GM13976 (cell line): ENCODE measurements at regions not wholly inside any gene's neighbourhood (a gene's known extent, or its start where the extent isn't known, plus 50 kb on each side); places are given as distances from the start of the nearest gene placed in this dataset.

ENCODE experiments used
- DNase-seq: peaks from one replicate; pipeline ENCODE4 v3.0.0; 2012; ENCODE audit warnings: low spot score
- CTCF ChIP-seq: IDR thresholded peaks from 2 replicates; pipeline ENCODE4 v1.5.1; 2012; ENCODE audit warnings: borderline replicate concordance, mild to moderate bottlenecking; ENCODE audit not compliant: insufficient read depth; ENCODE audit errors: extremely low read depth, missing control alignments, control extremely low read depth
- in situ Hi-C: fragments of 300-500 bp; cut with MboI; formaldehyde crosslinking; loops from one replicate; pipeline ENCODE4 v1.12.0; 2022; ENCODE audit warnings: low sequenced_read_pairs, mixed read lengths, inconsistent platforms; ENCODE audit not compliant: unreplicated experiment

GRCh38 chr12:102344691-102345090 lies 135.7 kb downstream of the IGF1 start:
- in situ Hi-C loops, result no loop called here
- TF ChIP-seq CTCF, result no peak
- no peak for DNase-seq

- DNase-seq, result no peak
- TF ChIP-seq CTCF, result no peak
- in situ Hi-C loops, result no loop called here
These were observed 136.8 kb downstream of the IGF1 start for GRCh38 chr12:102343361-102344121.

DNA sequence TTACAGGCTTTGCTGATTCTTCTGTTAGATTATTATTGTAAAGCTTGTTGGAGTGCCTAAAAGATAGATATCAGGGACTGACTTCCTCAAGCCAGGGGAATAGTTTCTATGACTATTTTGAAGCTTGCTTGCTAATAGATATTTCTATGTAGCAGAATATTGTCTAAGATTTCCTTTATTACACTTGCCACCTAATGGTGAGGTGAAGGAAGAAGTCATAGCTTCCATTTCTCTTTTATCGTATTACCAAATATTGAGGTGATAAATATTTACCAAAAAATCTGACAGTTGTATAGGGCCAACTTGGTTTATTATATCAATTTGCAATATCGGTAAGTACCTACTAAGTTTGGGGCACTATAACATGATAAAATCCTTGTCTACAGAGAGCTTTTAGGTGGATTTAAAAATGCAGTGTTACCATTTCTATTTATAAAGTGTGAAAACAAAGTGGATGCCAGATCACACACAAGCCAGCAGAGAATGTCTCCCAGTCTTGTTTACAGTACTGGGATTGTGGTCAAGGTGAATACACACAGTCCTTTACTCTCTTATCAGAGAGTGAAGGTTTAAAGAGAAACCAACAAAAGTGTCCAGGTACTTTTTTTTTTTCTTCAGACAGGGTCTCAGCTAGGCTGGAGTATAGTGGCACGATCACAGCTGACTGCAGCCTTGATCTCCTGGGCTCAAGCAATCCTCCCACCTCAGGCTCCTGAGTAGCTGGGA lies 137.9 kb downstream of the IGF1 start:
- no peak for TF ChIP-seq CTCF
- no peak for DNase-seq
- in situ Hi-C loops, result no loop called here

- no peak for DNase-seq
- in situ Hi-C loops, result no loop called here
- no peak for TF ChIP-seq CTCF
These were observed 137.1 kb upstream of the PMCH start for GRCh38 chr12:102334765-102335164.

- no peak for TF ChIP-seq CTCF
- in situ Hi-C loops, result no loop called here
These were observed 133.8 kb upstream of the PMCH start for GRCh38 chr12:102331419-102331818.

GRCh38 chr12:102329883-102330282 lies 132.2 kb upstream of the PMCH start:
- DNase-seq, result no peak
- in situ Hi-C loops, result no loop called here
- no peak for TF ChIP-seq CTCF

More at GRCh38 chr12:102331419-102331818, 133.8 kb upstream of the PMCH start:
- no peak for DNase-seq
